IMR-90 (cell line): ENCODE measurements at regions not wholly inside any gene's neighbourhood (a gene's known extent, or its start where the extent isn't known, plus 50 kb on each side); places are given as distances from the start of the nearest gene placed in this dataset.

ENCODE experiments used
- BHLHE40 ChIP-seq: fragments of 150-350 bp; IDR thresholded peaks from 2 replicates; pipeline ENCODE4 v1.6.1; 2016; ENCODE audit warnings: mild to moderate bottlenecking, low read depth, low read length
- CEBPB ChIP-seq: IDR thresholded peaks from 2 replicates; pipeline ENCODE4 v1.6.1; 2012; ENCODE audit warnings: low read depth, low read length, improper control_type of control experiment
- FOS ChIP-seq: fragments of 150-350 bp; IDR thresholded peaks from 2 replicates; pipeline ENCODE4 v1.6.1; 2016; ENCODE audit warnings: low read depth, low read length
- MAFK ChIP-seq: IDR thresholded peaks from 2 replicates; pipeline ENCODE4 v1.6.1; 2012; ENCODE audit warnings: low read depth, low read length, improper control_type of control experiment
- MAZ ChIP-seq: IDR thresholded peaks from 2 replicates; pipeline ENCODE4 v1.6.1; 2012; ENCODE audit warnings: low read depth, mild to moderate bottlenecking, low read length, improper control_type of control experiment, moderate library complexity, borderline replicate concordance
- MXI1 ChIP-seq: IDR thresholded peaks from 2 replicates; pipeline ENCODE4 v1.6.1; 2012; ENCODE audit warnings: low read depth, mild to moderate bottlenecking, low read length, moderate library complexity, borderline replicate concordance
- POLR2A ChIP-seq: IDR thresholded peaks from 2 replicates; pipeline ENCODE4 v1.6.1; 2012; ENCODE audit warnings: mild to moderate bottlenecking, low read depth, low read length
- RAD21 ChIP-seq: IDR thresholded peaks from 2 replicates; pipeline ENCODE4 v1.6.1; 2012; ENCODE audit warnings: low read length, improper control_type of control experiment
- RCOR1 ChIP-seq: IDR thresholded peaks from 2 replicates; pipeline ENCODE4 v1.6.1; 2012; ENCODE audit warnings: mild to moderate bottlenecking, low read length, improper control_type of control experiment; ENCODE audit not compliant: insufficient replicate concordance
- RFX5 ChIP-seq: IDR thresholded peaks from 2 replicates; pipeline ENCODE4 v1.8.0; 2012; ENCODE audit warnings: low read depth, mild to moderate bottlenecking, low read length, moderate library complexity
- SMC3 ChIP-seq: fragments of 150-350 bp; IDR thresholded peaks from 2 replicates; pipeline ENCODE4 v1.6.1; 2016; ENCODE audit warnings: low read depth, mild to moderate bottlenecking, antibody characterized with exemption, low read length, moderate library complexity
- TF ChIP-seq, protein P1 (sequence below): conservative IDR thresholded peaks from 2 replicates; pipeline ENCODE4 v1.5.1; 2012; ENCODE audit warnings: mild to moderate bottlenecking, low read depth, low read length, improper control_type of control experiment
- TF ChIP-seq, protein P2 (sequence below): fragments of 150-350 bp; IDR thresholded peaks from 2 replicates; pipeline ENCODE4 v1.6.1; 2016; ENCODE audit warnings: low read depth, mild to moderate bottlenecking, low read length, moderate library complexity, borderline replicate concordance
- TF ChIP-seq, protein P3 (sequence below): fragments of 150-350 bp; IDR thresholded peaks from 2 replicates; pipeline ENCODE4 v1.6.1; 2017; ENCODE audit warnings: mild to moderate bottlenecking, antibody characterized with exemption, low read length, low read depth

DNA sequence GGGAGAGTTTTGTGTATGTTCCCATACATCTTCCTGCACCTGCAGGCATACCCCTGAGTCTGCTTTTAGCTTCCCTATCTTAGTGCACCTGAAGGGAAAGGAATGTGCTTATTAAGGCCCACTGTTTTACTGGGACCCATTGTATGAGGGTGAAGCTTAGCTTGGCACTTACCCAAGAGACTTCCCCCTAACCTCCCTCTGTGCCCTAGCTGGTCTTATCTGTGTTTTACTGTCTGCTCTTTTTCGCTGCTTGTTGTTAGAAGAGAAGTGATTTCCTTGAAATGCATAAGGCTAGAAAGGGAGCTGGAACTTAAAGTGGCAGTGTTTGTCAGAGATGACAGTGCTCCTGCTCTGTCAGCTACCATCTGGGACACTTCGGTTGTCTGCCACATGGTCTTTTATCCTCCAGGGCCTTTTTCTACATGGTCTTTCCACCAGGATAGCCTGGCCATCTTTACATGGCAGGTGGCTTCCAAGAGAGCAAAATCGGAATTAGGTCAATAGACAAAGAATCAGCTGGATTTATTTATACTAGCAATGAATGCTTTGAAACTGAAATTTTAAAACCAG, 122.5 kb upstream of the SLC44A1 start:
- TF ChIP-seq CEBPB (no peak), POLR2A (no peak), RAD21 (no peak), RFX5 (no peak), FOS (no peak), SMC3 (no peak), MXI1 (no peak), MAZ (no peak), RCOR1 (no peak), MAFK (no peak), BHLHE40 (no peak)
- TF ChIP-seq, protein P1, sequence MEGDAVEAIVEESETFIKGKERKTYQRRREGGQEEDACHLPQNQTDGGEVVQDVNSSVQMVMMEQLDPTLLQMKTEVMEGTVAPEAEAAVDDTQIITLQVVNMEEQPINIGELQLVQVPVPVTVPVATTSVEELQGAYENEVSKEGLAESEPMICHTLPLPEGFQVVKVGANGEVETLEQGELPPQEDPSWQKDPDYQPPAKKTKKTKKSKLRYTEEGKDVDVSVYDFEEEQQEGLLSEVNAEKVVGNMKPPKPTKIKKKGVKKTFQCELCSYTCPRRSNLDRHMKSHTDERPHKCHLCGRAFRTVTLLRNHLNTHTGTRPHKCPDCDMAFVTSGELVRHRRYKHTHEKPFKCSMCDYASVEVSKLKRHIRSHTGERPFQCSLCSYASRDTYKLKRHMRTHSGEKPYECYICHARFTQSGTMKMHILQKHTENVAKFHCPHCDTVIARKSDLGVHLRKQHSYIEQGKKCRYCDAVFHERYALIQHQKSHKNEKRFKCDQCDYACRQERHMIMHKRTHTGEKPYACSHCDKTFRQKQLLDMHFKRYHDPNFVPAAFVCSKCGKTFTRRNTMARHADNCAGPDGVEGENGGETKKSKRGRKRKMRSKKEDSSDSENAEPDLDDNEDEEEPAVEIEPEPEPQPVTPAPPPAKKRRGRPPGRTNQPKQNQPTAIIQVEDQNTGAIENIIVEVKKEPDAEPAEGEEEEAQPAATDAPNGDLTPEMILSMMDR = no peak
- TF ChIP-seq, protein P2, sequence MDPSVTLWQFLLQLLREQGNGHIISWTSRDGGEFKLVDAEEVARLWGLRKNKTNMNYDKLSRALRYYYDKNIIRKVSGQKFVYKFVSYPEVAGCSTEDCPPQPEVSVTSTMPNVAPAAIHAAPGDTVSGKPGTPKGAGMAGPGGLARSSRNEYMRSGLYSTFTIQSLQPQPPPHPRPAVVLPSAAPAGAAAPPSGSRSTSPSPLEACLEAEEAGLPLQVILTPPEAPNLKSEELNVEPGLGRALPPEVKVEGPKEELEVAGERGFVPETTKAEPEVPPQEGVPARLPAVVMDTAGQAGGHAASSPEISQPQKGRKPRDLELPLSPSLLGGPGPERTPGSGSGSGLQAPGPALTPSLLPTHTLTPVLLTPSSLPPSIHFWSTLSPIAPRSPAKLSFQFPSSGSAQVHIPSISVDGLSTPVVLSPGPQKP = no peak
- TF ChIP-seq, protein P3, sequence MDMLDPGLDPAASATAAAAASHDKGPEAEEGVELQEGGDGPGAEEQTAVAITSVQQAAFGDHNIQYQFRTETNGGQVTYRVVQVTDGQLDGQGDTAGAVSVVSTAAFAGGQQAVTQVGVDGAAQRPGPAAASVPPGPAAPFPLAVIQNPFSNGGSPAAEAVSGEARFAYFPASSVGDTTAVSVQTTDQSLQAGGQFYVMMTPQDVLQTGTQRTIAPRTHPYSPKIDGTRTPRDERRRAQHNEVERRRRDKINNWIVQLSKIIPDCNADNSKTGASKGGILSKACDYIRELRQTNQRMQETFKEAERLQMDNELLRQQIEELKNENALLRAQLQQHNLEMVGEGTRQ = no peak
